Hematopoietic multipotent progenitor cell treated with erythropoietin and hydrocortisone succinate and interleukin-3 and kit ligand, for 15 days (in vitro differentiated cells): ENCODE measurements at regions not wholly inside any gene's neighbourhood (a gene's known extent, or its start where the extent isn't known, plus 50 kb on each side); places are given as distances from the start of the nearest gene placed in this dataset.
"Not testable (repeated sequence)": the region's sequence is repeated elsewhere in the genome, so short reads cannot be mapped to it uniquely, and the experiment has no call there.

Experiments
- DNase-seq: peaks from one replicate; pipeline ENCODE4 v3.0.0-alpha.2; 2015; ENCODE audit warnings: low spot score

DNA sequence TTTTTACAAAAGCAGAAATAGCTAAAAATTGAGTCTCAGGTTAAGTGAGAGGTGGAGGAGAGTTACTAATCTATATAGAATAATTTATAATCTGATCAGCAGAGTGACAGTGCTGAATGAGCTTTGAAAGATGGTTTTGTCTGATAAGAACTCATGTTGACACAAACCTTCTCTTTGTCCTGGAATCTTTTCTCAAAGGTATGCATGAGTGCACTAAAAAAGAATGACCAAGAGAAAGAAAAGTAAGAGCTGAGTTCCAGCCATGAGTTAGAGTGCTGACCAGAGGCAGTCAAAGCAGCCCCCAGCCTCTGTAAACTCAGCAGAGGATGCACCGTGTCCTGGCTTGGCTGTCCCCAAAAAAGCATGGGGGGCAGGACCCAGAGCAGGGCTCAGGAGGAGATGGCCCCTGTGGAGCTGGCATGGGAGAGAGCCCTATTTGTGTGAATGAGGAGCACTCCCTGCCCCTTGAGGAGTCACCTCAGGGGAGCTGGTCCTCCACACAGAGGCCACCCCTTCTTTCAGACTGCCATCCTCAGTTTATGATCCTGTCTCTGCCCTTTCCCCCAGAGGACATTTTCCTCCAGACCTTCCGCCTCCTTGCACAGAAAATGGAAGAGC is 129.8 kb downstream of the SEC23A start:
- DNase-seq = no peak

DNA sequence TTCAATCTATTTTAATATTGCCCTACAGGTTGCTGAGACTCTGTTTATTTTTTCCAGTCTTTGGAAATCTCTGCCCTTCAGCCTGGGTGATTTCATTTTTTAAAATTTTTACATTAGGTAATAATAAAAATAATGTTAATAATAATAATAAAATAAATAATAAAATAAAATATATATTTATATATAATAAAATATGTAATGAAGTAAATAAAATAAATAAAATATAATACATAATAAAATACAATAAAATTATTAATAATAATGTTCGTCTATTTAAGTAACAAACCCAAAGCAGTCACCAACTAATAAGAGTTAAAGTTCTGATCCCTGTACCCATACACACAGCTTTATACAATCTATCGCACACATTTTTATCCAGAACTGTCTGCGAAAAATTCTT is 130.5 kb downstream of the SEC23A start:
- no peak for DNase-seq

DNA sequence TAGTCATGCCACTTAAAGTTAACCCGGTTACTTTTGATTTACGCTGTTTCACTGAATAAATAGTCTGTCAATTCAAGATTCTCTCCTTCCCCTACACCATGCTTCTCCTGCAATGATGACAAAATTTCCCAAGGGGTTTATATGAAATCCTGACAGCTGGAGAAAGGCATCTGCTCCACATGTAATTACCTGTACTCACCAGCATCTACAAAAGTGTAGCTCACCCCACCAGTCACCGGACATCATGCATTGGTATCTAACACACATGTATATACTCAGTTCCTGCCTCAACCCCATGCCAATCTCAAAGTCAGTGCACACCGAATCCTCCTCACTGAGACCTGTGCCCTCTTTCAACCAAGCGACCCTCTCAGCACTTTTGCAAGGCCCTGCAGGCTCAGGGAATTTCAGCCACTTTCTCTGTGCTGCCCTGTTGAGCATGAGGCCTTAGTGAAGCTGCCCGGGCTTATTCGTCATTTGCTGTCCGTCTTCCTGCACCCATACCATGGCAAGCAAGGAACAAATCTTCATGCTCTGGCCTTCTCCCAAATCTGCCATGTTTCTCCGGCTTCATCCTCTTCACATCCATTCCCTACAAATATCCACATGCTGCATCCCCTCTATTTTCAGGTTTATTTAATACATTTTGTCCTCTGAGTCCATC is 131.6 kb downstream of the SEC23A start:
- no peak for DNase-seq

DNA sequence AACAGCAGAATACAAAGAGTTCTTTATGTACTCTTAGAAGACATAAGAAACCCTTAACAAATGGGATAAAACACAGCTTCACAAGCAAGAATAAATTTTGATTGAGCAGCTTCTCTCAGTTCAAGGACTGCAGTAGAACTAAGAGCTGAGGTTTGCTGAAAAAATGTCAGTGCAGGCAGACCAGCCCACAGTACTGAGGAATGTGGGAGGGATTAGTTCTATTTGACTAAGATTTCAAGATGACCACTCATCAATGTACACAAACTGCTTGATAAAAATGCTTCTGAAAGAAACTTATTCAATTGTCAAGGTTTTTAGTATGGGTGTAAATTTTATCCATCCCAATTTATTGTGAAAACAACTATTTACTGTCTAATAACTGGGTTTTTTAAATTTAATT is 138.4 kb downstream of the SEC23A start:
- DNase-seq = no peak

DNA sequence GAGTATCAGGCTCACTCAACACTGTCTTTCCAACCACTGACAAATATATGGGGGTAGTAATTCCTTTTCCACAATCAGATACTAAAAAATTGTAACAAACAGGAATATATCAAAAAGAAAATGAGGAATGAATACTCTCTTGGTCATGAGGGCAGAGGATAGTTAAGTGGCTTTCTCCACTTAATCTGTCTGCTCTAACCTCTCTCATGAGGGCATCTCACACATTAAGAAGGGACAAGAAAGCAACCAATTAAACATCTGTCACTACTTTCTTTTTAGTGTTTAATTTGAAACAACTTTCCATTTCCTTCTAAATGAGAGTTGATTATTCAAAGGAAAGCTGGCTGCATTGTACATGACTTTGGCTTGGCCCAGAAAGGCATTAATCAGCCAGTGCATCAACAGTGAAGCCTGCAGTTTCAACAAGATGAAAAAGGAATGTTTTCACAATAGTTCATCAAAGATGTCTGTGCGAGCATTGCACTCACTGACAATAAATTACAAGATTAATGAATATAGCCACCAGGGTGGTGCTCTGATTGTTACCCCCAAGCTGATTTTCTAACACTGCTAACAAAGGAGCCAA is 142.0 kb downstream of the SEC23A start:
- no peak for DNase-seq

DNA sequence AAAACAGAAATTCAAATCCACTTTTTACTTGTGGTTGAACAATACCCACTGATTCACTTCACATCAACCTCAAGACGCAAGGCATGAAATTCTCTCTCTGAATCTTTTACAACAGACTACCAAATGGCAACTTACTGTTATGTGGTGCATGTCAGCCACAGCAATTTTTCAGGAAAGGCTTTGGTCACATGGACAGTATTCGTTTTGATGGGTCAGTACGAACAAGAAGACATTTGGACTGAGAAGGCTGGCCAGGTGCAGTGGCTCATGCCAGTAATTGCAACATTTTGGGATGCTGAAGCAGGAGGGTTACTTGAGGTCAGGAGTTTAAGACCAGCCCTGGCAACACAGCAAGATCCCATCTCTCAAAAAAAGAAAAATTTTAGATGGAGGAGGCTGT is 144.0 kb downstream of the SEC23A start:
- DNase-seq = no peak

DNA sequence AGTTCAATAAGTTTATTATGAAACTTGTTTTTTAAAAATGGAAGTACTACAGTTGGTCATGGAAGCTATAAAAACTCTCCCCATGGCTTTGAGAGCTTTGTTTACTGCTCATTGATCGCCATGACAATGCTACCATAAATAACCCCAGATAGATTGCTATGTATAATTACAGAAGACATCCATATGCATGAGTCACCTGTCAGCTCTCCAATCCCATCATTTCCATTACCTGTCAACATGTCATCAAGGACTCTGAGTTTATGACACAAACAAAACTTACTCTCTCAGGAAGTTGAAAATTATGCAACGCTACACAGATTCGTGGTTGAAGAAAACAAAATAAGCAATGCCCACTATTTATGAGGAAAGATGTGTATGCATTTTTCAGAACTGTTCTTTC is 144.4 kb downstream of the SEC23A start:
- no peak for DNase-seq

DNA sequence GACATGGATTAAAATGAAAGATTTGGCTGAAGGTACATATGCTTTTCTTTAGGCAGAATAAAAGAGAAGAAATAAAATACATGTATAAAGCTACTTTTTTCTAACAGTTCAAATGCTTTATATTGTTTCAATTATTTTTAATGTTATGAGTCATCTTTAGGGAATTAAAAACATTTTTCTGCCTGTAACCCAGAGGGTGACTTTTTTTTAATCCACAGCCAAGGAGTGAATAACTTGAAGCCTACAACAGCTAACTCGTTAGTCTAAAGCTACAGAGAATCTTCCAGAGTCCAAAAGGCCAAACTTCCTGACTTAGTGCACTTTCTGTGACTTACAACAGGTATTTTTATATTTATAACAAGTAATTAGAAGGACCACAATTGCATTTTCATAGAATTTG is 151.6 kb downstream of the SEC23A start:
- no peak for DNase-seq

DNA sequence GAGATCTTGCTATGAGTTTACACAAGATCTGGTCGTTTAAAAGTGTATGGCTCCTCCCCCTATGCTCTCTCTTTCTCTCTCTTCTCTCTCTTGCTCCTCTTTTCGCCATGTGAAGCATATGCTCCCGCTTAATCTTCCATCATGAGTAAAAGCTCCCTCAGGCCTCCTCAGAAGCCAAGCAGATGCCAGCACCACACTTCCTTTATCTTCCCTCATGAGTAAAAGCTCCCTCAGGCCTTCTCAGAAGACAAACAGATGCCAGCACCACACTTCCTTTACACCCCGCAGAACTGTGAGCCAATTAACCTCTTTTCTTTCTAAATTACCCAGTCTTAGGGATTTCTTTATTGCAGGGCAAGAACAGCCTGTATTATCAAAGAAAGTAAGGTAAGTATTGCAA is 152.4 kb downstream of the SEC23A start:
- no peak for DNase-seq

DNA sequence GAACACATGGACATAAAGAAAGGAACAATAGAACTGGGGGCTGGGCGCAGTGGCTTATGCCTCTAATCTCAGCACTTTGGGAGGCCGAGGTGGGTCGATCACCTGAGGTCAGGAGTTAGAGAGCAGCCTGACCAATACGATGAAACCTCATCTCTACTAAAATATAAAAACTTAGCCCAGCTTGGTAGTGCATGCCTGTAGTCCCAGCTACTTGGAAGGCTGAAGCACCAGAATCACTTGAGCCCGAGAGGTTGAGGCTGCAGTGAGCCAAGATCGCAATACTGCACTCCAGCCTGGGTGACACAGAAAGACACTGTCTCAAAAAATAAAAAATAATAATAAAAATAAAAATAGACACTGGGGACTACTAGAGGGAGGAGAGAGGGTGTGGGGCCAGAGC is 154.5 kb downstream of the SEC23A start:
- no peak for DNase-seq

DNA sequence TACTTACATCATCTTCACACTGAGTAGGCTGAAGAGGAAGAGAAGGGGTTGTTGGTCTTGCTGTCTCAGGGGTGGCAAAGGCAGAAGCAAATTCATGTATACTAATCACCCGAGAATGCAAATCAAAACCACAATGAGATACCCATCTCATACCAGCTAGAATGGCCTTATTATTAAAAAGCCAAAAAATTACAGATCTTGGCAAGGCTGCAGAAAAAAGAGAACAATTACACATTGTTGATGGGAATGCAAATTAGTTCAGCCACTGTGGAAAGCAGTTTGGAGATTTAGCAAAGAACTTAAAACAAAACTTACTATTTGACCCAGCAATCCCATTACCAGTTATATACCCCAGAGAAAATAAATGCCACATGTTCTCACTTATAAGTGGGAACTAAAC is 154.9 kb downstream of the SEC23A start:
- DNase-seq = no peak

DNA sequence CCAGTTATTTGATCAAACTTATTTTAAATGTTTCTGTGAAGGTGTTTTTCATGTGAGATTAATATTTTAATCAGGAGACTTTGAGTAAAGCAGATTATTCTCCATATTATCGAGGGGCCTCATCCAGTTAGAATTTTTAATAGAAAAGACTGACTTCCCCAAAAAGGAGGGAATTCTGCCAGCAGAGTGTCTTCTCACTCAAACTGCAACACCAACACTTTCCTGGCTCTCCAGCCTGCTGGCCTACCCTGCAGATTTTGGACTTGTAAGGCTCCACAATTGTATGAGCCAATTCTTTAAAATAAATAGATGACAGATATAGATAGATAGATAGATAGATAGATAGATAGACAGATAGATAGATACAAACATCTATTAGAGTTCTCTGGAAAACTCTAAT is 155.7 kb downstream of the SEC23A start:
- DNase-seq = no peak

DNA sequence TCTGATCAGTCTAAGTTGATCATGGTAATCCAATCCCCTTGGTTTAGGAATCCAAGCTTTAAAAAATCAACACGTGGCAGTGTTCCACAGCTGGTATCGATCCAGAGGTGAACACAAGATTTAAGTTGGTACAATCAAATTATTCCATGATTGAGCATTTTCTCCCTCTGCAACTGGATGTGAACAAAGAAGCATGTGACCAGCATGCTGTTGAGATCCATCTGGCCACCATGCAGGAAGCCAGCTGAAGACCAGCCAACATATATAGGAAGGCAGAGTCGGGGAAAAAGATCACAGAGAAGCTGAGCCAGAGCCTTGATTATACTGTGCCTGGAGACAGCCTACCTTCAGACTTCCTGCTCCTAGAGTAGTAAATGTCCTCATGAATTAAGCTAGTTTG is 158.3 kb downstream of the SEC23A start:
- DNase-seq = no peak

DNA sequence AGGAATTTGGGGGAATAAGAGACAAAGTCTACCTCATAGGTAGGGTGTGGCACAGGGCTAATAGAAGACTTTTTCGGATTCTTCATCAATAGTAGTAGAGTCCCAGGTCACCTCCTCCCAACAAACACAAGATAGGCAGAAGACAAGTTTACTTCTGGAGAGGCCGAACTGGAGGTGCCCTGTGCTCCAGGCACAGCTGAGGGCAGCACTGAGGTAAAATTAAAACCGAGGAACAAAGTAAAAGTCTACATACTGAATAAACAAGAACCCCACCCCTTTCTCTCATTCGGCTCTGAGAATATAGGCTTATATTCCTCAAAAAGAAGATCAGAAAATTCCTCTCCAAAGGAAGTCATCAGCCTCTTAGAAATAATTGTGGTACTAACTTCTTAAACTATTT is 161.5 kb downstream of the SEC23A start:
- DNase-seq = no peak

DNA sequence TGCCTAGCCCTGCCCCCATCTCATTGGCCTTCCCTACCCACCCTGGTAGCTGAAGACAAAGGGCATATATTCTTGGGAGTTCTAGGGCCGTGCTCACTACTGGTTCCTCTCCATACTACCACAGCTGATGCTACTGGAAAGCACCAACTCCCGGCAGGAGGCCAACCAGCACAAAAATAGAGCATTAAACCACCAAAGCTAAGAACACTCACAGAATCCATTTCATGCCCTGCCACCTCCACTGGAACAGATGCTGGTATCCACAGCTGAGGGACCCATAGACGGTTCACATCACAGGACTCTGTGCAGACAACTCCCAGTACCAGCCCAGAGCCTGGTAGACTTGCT is 170.4 kb downstream of the SEC23A start:
- not testable (repeated sequence) for DNase-seq

DNA sequence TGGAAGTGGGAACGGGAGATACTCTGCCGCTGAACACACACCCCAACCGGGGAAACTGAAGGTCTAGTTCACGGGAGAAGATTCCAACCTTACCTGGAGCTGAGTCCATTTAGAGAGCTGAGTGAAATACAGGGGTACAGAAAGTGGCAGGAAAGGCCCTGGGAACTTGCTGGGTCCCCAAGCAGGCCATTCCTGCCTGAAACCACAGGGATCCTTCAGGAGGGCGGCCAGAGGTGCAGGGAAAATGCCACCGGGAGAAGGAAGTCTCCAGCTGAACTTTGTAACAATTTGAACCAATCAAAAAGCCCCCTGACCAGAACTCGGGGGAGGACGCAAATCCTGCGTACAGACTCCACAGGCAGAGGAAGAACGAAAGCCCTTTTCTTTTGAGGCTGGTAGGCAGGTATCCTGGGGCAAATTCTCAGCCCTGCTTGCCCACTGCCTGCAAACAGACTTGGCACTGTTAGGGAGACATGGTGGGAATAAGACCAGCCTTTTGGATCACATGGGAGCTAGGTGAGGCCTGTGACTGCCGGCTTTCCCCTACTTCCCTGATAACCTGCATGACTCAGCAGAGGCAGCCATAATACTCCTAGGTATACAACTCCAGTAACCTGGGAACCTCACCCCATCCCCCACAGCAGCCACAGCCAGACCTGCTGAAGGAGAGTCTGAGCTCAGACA is 170.9 kb downstream of the SEC23A start:
- DNase-seq = no peak

DNA sequence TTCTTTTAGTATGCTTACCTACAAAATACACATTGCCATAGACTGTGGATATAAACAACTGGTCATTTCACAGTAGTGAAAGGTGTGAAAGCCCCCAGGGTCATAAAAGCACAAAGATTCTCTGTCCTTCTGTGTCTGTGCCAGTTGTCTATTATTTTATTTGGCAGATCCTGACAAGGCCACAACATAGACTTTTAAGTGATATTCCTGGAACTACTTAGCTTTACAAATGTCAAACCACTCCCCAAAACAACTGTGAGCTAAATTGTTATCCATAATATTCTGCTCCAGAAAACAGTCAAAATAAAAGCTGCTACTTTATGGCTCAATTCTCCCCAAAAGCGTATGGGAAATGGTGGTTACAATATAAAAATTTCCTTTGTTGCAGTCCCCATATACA is 172.1 kb downstream of the SEC23A start:
- no peak for DNase-seq

DNA sequence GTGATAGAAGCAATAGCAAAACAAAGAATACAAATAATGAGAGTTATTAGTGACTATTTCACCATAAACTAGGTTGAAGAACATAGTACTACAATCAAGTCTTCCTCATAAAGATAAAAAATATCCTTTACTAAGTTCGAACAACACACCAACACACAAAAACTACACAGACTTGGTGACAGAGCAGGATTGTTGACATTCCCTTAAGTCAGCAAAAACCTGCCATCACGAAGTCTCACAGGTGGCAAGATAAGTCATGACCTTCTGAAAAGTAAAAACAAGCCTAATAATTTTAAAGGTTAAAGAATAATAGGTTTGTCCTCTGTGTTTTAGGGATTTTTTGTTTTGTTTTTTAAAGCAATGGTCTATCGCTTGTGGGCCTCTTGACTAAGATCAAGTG is 173.0 kb downstream of the SEC23A start:
- no peak for DNase-seq

DNA sequence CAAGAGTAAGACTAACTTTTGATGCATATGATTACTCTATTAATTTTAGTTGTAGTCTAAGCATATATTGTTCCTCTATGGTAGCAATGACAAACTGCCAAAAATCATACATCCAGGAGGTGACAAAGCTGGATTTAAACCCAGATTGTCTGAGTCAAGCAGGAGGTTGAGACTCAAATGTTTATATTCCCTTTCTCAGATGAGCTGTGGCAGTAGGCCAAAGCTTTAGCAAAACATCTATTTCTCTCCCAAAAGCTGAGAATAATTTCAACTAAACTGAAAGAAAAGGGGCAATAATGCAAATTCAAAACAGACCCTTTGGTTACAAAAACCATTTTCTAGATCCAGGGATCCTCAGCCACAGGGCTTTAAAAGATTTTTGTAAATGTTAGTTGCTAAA is 173.6 kb downstream of the SEC23A start:
- DNase-seq = no peak

DNA sequence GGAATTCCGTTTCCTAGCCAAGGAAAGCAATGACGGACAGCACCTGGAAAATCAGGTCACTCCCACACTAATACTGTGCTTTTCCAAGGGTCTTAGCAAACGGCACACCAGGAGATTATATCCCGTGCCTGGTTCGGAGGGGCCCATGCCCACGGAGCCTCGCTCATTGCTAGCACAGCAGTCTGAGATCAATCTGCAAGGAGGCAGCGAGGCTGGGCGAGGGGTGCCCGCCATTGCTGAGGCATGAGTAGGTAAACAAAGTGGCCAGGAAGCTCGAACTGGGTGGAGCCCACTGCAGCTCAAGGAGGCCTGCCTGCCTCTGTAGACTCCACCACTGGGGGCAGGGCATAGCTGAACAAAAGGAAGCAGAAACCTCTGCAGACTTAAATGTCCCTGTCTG is 181.1 kb downstream of the SEC23A start:
- DNase-seq = not testable (repeated sequence)

DNA sequence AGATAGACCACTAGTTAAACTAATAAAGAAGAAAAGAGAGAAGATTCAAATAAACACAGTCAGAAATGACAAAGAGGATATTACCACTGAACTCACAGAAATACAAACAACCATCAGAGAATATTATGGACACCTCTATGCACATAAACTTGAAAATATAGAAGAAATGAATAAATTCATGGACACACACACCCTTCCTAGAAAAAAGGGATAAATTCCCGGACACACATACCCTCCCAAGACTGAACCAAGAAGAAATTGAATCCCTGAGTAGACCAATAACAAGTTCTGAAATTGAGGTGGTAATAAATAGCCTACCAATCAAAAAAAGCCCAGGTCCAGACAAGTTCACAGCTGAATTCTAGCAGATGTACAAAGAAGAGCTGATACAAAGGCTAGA is 187.9 kb downstream of the SEC23A start:
- DNase-seq = no peak

DNA sequence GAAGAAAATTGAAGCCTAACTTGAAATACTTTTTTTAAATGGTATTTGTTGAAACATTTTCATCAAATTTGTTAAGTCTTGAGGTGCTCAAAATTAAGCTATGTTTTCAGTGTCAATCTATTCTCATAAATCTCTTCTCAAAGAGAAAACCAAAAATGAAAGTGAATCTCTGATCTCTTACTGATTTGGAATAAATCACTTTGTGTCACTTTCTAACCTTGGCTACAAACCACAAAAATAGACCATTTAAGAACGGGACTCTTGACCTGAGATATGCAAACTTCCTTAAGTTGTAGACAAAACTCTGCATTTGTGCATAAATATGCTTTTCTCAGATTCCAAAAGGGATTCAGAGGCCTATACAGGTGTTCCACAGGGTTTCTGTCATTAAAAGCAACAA is 192.9 kb downstream of the SEC23A start:
- no peak for DNase-seq

DNA sequence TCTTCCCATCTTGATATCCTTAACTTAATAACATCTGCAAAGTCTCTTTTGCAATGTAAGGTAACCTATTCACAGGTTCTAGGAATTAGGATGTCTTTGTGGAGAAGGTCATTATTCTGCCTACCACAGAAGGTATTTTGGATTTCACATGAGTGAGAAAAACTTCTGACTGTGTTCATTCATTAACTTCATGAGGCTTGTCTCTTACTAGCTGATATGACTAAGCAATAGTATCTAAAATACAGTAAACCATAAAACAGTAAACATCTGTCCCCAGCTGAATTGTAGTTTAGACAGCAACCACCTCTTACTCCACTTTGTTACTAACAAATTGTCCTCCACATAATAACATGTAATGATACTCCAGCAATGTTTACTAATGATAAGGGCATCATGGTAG is 198.1 kb downstream of the SEC23A start:
- no peak for DNase-seq

DNA sequence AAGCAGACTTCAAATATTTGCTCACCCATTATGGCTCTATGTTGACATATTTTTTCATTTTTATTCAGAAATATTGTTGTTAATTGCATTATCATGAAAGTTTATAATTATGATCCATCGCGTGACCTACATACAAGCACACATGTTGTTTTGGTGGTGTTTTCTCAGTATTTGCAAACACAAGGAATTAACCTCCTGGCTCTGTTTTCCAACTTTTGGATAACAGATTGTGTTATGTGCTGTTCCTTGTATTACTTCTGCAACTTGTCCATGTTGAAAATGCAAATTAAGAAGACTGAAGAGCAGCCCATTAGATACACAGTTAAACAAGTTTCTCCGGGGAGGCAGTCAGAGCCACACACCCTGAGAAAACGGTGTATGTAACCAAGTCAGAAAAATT is 201.2 kb downstream of the SEC23A start:
- no peak for DNase-seq
